NT2/D1 (cell line): ENCODE measurements at regions not wholly inside any gene's neighbourhood (a gene's known extent, or its start where the extent isn't known, plus 50 kb on each side); places are given as distances from the start of the nearest gene placed in this dataset.

Experiments
- YY1 ChIP-seq: IDR thresholded peaks from 2 replicates; pipeline ENCODE4 v1.6.1; 2011; ENCODE audit not compliant: insufficient read length, insufficient read depth
- ZNF274 ChIP-seq: IDR thresholded peaks from 2 replicates; pipeline ENCODE4 v1.6.1; 2011; ENCODE audit warnings: mild to moderate bottlenecking, low read depth, low read length

GRCh38 chr6:53731866-53732636 lies 62.8 kb upstream of the LRRC1 start:
- TF ChIP-seq ZNF274 (no peak), YY1 (no peak)
